ENCODE measurements at regions not wholly inside any gene's neighbourhood (a gene's known extent, or its start where the extent isn't known, plus 50 kb on each side); places are given as distances from the start of the nearest gene placed in this dataset.

DNA sequence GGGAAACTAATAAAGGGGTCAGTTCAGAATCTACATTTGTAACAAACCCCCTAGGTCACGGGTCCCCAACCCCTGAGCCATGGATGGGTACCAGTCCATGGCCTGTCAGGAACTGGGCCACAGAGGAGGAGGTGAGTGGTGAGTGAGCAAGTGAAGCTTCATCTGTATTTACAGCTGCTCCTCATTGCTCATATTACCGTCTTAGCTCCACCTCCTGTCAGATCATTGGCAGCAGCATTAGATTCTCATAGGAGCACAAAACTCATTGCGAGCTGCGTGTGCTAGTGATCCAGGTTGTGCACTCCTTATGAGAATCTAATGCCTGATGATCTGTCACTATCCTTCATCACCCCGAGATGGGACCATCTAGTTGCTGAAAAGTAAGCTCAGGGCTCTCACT lies 88.4 kb upstream of the MPP7 start:
- TF ChIP-seq, protein P1, sequence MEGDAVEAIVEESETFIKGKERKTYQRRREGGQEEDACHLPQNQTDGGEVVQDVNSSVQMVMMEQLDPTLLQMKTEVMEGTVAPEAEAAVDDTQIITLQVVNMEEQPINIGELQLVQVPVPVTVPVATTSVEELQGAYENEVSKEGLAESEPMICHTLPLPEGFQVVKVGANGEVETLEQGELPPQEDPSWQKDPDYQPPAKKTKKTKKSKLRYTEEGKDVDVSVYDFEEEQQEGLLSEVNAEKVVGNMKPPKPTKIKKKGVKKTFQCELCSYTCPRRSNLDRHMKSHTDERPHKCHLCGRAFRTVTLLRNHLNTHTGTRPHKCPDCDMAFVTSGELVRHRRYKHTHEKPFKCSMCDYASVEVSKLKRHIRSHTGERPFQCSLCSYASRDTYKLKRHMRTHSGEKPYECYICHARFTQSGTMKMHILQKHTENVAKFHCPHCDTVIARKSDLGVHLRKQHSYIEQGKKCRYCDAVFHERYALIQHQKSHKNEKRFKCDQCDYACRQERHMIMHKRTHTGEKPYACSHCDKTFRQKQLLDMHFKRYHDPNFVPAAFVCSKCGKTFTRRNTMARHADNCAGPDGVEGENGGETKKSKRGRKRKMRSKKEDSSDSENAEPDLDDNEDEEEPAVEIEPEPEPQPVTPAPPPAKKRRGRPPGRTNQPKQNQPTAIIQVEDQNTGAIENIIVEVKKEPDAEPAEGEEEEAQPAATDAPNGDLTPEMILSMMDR (optimal IDR thresholded peaks at IDR 0.05 in 1 of 3, IDR thresholded peaks at IDR 0.05 in 1 of 3, conservative IDR thresholded peaks at IDR 0.05 in 1 of 3; ENCODE audit: extremely low read depth in 1 of 3, insufficient read depth in 2 of 3, low read length in 3 of 3), result no peak
- no peak for TF ChIP-seq EZH2 (IDR thresholded peaks at IDR 0.05; ENCODE audit: low read length)

Data from keratinocyte (primary cell).